Activated CD4-positive, alpha-beta T cell treated with anti-CD3 and anti-CD28 coated beads, Interleukin-2, amount 50 U/mL, for 16 hours (primary cell): ENCODE measurements at regions not wholly inside any gene's neighbourhood (a gene's known extent, or its start where the extent isn't known, plus 50 kb on each side); places are given as distances from the start of the nearest gene placed in this dataset.

Experiments
- DNase-seq: peaks from one replicate; pipeline ENCODE4 v3.0.0-alpha.2; 2020

- DNase-seq, result no peak
Measured at GRCh38 chr4:153109296-153109849, 94.9 kb upstream of the TRIM2 start.

- no peak for DNase-seq
Measured at GRCh38 chr4:153110739-153111138, 93.5 kb upstream of the TRIM2 start.

GRCh38 chr4:153111426-153112040 lies 92.7 kb upstream of the TRIM2 start:
- DNase-seq, result no peak

- DNase-seq, result no peak
Measured at GRCh38 chr4:153112041-153112441, 92.2 kb upstream of the TRIM2 start.

GRCh38 chr4:153113061-153113837 lies 91.0 kb upstream of the TRIM2 start:
- DNase-seq, result peak; percentile 44

GRCh38 chr4:153113838-153114105 lies 90.5 kb upstream of the TRIM2 start:
- DNase-seq, result no peak

GRCh38 chr4:153114771-153115321 lies 89.4 kb upstream of the TRIM2 start:
- DNase-seq, result peak; percentile 45

GRCh38 chr4:153115322-153116290 lies 88.6 kb upstream of the TRIM2 start:
- peak; percentile 91 for DNase-seq

- DNase-seq, result no peak
Measured at GRCh38 chr4:153116291-153116680, 88.0 kb upstream of the TRIM2 start.

- no peak for DNase-seq
Measured at GRCh38 chr4:153116801-153117200, 87.4 kb upstream of the TRIM2 start.

GRCh38 chr4:153117554-153117953 lies 86.7 kb upstream of the TRIM2 start:
- DNase-seq, result no peak

GRCh38 chr4:153119626-153120025 lies 84.6 kb upstream of the TRIM2 start:
- DNase-seq, result no peak

GRCh38 chr4:153120235-153120634 lies 84.0 kb upstream of the TRIM2 start:
- DNase-seq, result no peak

- DNase-seq, result no peak
Measured at GRCh38 chr4:153122855-153123254, 81.4 kb upstream of the TRIM2 start.

GRCh38 chr4:153126137-153126536 lies 78.1 kb upstream of the TRIM2 start:
- DNase-seq, result no peak

GRCh38 chr4:153127760-153128494 lies 76.3 kb upstream of the TRIM2 start:
- DNase-seq, result peak; percentile 82

GRCh38 chr4:153131596-153131995 lies 72.6 kb upstream of the TRIM2 start:
- no peak for DNase-seq

GRCh38 chr4:153137159-153137558 lies 67.1 kb upstream of the TRIM2 start:
- no peak for DNase-seq

- DNase-seq, result no peak
Measured at GRCh38 chr4:153137677-153138630, 66.3 kb upstream of the TRIM2 start.

GRCh38 chr4:153138736-153139135 lies 65.5 kb upstream of the TRIM2 start:
- no peak for DNase-seq

GRCh38 chr4:153140294-153140693 lies 63.9 kb upstream of the TRIM2 start:
- DNase-seq, result no peak
